Small intestine (tissue), 7 donors: ENCODE measurements at regions not wholly inside any gene's neighbourhood (a gene's known extent, or its start where the extent isn't known, plus 50 kb on each side); places are given as distances from the start of the nearest gene placed in this dataset.

Experiments used
- DNase-seq, 2 donors: peaks; one replicate each; pipeline versions ENCODE4 v3.0.0 to v3.0.0-alpha.2; 2013
- FAIRE-seq: peaks from 2 replicates; lab custom pipeline; 2012; peaks lifted over from hg19 to GRCh38; lab: Jason Lieb, UNC
- H3K27ac ChIP-seq, 3 donors: one replicate each; pipeline ENCODE4 v1.5.1; 2013; ENCODE audit warnings: low read length in 2 of 3, mild to moderate bottlenecking in 2 of 3, control low read depth in 1 of 3, inconsistent platforms in 1 of 3, low read depth in 1 of 3, moderate library complexity in 1 of 3
- H3K27me3 ChIP-seq, 3 donors: one replicate each; pipeline ENCODE4 v1.6.1; 2013; ENCODE audit warnings: low read length in 3 of 3, inconsistent platforms in 1 of 3; ENCODE audit not compliant: control insufficient read depth in 3 of 3, insufficient read depth in 3 of 3
- H3K36me3 ChIP-seq, 3 donors: one replicate each; pipeline ENCODE4 v1.6.1; 2013; ENCODE audit warnings: low read length in 3 of 3, inconsistent platforms in 1 of 3, low read depth in 1 of 3, mild to moderate bottlenecking in 1 of 3, moderate library complexity in 1 of 3; ENCODE audit not compliant: control insufficient read depth in 3 of 3, insufficient read depth in 2 of 3
- H3K4me1 ChIP-seq, 3 donors: one replicate each; pipeline ENCODE4 v1.6.1; 2013; ENCODE audit warnings: low read length in 2 of 3, inconsistent platforms in 1 of 3, low read depth in 1 of 3, mild to moderate bottlenecking in 1 of 3, moderate library complexity in 1 of 3; ENCODE audit not compliant: control insufficient read depth in 3 of 3, insufficient read depth in 2 of 3
- H3K4me3 ChIP-seq, 3 donors: one replicate each; pipeline ENCODE4 v1.5.1; 2013; ENCODE audit warnings: low read length in 3 of 3, control low read depth in 1 of 3, inconsistent platforms in 1 of 3, low read depth in 1 of 3, mild to moderate bottlenecking in 1 of 3, moderate library complexity in 1 of 3
- H3K9me3 ChIP-seq, 2 donors: one replicate each; pipeline ENCODE4 v1.6.1; 2013; ENCODE audit warnings: low read depth in 1 of 2, low read length in 1 of 2; ENCODE audit not compliant: control insufficient read depth in 2 of 2, insufficient read depth in 1 of 2
- WGBS, 3 donors: extraction: QIAGEN DNeasy Blood & Tissue Kit; methylation state at CpG; one replicate each; pipeline ENCODE4 v1.1.7; 2013; 5-methylcytosine and 5-hydroxymethylcytosine counted together
- donor health status: healthy with polysubstance abuse.
- donor health status: control.
- donor health status: control.
- donor health status: Bipolar disorder and iron deficiency.
- donor health status: healthy.

DNA sequence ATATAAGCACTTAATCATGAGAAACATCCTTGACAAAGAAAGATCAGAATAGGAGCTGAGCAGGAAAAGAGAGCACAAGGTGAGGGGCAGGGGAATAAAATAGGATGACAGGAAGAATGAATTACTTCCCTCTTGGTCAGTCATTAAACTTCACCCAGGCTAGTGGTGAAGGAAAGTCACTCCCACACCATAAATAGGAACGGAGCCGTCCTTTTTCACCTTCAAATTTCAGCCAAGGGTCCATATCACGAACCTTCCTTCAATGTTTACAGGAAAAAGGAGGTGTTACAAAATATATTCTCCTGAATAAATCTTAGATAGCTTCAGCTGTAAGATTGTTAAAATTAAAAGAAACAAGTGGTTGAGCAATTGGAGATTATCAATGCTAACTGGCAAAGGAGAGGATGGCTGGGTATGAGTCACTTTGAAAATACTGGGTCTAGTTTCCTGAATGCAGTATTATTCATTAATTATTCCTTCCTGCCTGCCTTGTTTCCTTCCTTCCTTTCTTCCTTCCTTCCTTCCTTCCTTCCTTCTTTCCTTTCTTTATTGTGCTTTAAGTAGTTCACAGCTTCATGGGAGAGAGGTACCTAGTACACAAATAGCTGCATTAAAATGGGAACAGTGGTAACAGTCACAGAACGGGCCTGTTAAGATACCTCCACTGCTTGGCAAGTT, 292.3 kb upstream of the ID2 start:
- DNase-seq (peak; percentile 57 to 63), FAIRE-seq (no peak)
- Histone ChIP-seq H3K36me3 (no peaks in the 10 kb centered on the region), H3K4me1 (peaks cover 0 to 18% (median 0%) of the 10 kb centered on the region in 3 donors), H3K9me3 (peaks cover 0 to 3% of the 10 kb centered on the region in 2 donors), H3K27ac (peak overlapping the region in 1 of 3 donors; percentile 85), H3K27me3 (no peaks in the 10 kb centered on the region), H3K4me3 (no peak overlapping the region)
- WGBS, 3 donors, result 38 to 60% (median 51%) methylated on average over 4 of the region's 4 CpGs

GRCh38 chr2:8391126-8391525, 290.7 kb upstream of the ID2 start:
- H3K27me3 ChIP-seq, result no peaks in the 10 kb centered on the region
- H3K4me3 ChIP-seq, result no peak overlapping the region
- peaks cover 0 to 3% of the 10 kb centered on the region in 2 donors for H3K9me3 ChIP-seq
- FAIRE-seq, result no peak
- WGBS, 3 donors, result 90 to 94% (median 92%) methylated on average over 2 of the region's 2 CpGs
- peaks cover 0 to 18% (median 0%) of the 10 kb centered on the region in 3 donors for H3K4me1 ChIP-seq
- no peak overlapping the region for H3K27ac ChIP-seq
- H3K36me3 ChIP-seq, result no peaks in the 10 kb centered on the region
- no peak for DNase-seq

- 95 to 98% (median 96%) methylated on average over 3 of the region's 3 CpGs for WGBS, 3 donors
- Histone ChIP-seq H3K4me1 (peaks cover 0 to 18% (median 0%) of the 10 kb centered on the region in 3 donors), H3K27me3 (no peaks in the 10 kb centered on the region), H3K4me3 (no peak overlapping the region), H3K36me3 (no peaks in the 10 kb centered on the region), H3K27ac (no peak overlapping the region), H3K9me3 (peaks cover 0 to 3% of the 10 kb centered on the region in 2 donors)
- DNase-seq (no peak), FAIRE-seq (no peak)
Measured at GRCh38 chr2:8391584-8391983, 290.3 kb upstream of the ID2 start.

GRCh38 chr2:8392098-8392866, 289.6 kb upstream of the ID2 start:
- DNase-seq, result no peak
- FAIRE-seq, result no peak
- H3K27me3 ChIP-seq, result no peaks in the 10 kb centered on the region
- peaks cover 0 to 3% of the 10 kb centered on the region in 2 donors for H3K9me3 ChIP-seq
- WGBS, 3 donors, result 91 to 95% (median 94%) methylated on average over 12 of the region's 12 CpGs
- no peak overlapping the region for H3K4me3 ChIP-seq
- no peak overlapping the region for H3K27ac ChIP-seq
- H3K36me3 ChIP-seq, result no peaks in the 10 kb centered on the region
- peaks cover 0 to 18% (median 0%) of the 10 kb centered on the region in 3 donors for H3K4me1 ChIP-seq

- FAIRE-seq (no peak), DNase-seq (no peak)
- Histone ChIP-seq H3K36me3 (no peaks in the 10 kb centered on the region), H3K27me3 (no peaks in the 10 kb centered on the region), H3K4me1 (peaks cover 0 to 15% (median 0%) of the 10 kb centered on the region in 3 donors), H3K27ac (no peak overlapping the region), H3K4me3 (no peak overlapping the region), H3K9me3 (no peaks in the 10 kb centered on the region)
- WGBS, 3 donors, result 95 to 98% (median 97%) methylated on average over 6 of the region's 6 CpGs
Measured at GRCh38 chr2:8393506-8393905, 288.4 kb upstream of the ID2 start.

DNA sequence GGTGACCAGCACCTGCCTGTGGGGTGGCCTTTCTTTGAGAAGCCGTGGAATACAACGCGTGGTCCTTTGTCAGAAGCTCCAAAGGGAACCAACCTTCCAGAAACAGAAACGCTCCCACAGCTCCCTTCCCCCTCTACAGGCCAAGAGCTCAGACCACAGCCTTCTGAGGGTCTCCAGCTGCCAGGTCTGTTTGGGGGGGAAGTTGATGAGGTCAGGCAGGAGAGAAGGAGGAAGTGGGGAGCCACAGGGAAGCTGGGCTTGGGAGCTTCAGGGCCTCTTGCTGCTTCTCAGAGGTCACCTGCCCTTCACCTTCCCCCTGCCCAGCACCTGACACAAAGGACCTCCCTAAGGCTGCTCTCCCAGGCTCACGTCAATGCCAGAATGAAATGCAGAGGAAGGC, 287.7 kb upstream of the ID2 start:
- no peak for FAIRE-seq
- Histone ChIP-seq H3K27ac (no peak overlapping the region), H3K36me3 (no peaks in the 10 kb centered on the region), H3K4me3 (no peak overlapping the region), H3K27me3 (no peaks in the 10 kb centered on the region), H3K9me3 (no peaks in the 10 kb centered on the region), H3K4me1 (peaks cover 0 to 11% (median 0%) of the 10 kb centered on the region in 3 donors)
- DNase-seq, result no peak
- WGBS, 3 donors, result 88 to 95% (median 93%) methylated on average over 5 of the region's 5 CpGs

DNA sequence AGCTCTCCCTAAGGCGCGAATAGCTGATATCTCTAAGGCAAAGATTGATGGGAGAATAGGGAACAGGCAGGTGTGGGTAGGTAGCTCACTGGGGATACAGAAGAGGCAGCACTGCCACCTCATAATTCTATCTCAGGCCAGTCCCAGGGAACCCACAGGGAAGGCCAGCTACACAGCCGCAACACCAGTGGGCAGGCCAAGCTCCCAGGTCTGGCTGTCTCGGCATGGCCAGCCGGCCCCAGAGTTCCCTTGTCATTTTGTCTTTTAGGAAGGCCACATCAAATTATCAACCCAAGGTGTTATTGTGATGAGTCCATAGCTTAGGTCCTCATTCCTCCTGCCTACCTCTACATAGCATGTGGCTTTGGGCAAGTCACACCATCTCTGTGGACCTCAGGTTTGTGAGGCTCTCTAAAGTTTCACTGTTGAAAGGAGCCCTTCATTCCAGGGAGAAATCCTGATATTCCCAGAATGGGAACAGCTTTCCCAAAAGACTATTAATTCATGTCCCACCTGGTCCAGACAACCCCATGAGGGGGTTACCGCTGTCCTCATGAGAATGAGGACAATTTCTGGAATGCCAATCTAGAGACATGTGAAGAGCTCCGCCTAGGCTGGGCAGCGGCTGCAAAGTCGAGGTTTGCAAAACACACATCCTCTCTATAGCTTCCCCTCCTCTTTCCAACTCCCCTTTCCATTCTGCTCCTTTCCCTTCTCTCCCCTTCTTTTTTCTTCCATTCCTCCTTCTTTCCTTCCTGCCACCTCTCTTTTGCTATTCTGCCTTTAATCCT, 287.1 kb upstream of the ID2 start:
- no peak overlapping the region for H3K27ac ChIP-seq
- H3K27me3 ChIP-seq, result no peaks in the 10 kb centered on the region
- H3K4me1 ChIP-seq, result peaks cover 0 to 4% (median 0%) of the 10 kb centered on the region in 3 donors
- H3K36me3 ChIP-seq, result no peaks in the 10 kb centered on the region
- DNase-seq (no peak), FAIRE-seq (no peak)
- H3K9me3 ChIP-seq, result no peaks in the 10 kb centered on the region
- 93 to 95% (median 94%) methylated on average over 9 of the region's 9 CpGs for WGBS, 3 donors
- no peak overlapping the region for H3K4me3 ChIP-seq

GRCh38 chr2:8395718-8396117, 286.1 kb upstream of the ID2 start:
- 74 to 93% (median 76%) methylated on average over 1 of the region's 1 CpG for WGBS, 3 donors
- H3K9me3 ChIP-seq, result no peaks in the 10 kb centered on the region
- H3K4me3 ChIP-seq, result no peak overlapping the region
- no peak overlapping the region for H3K27ac ChIP-seq
- no peaks in the 10 kb centered on the region for H3K27me3 ChIP-seq
- no peaks in the 10 kb centered on the region for H3K4me1 ChIP-seq
- H3K36me3 ChIP-seq, result no peaks in the 10 kb centered on the region
- FAIRE-seq, result no peak
- DNase-seq, result no peak
